Stimulated activated naive CD4-positive, alpha-beta T cell (primary cell): ENCODE measurements at regions not wholly inside any gene's neighbourhood (a gene's known extent, or its start where the extent isn't known, plus 50 kb on each side); places are given as distances from the start of the nearest gene placed in this dataset.

ENCODE experiments used
- DNase-seq, 6 experiments: peaks; one replicate each; lab custom pipeline; 2025; lab: John Stamatoyannopoulos, UW

- DNase-seq, result no peak
Measured at GRCh38 chr1:234882898-234883297, 245.7 kb downstream of the TOMM20 start.

- no peak for DNase-seq
Measured at GRCh38 chr1:234881893-234882771, 246.5 kb downstream of the TOMM20 start.

GRCh38 chr1:234879147-234880080, 249.2 kb downstream of the TOMM20 start:
- DNase-seq, result no peak

GRCh38 chr1:234878288-234878687, 250.3 kb downstream of the TOMM20 start:
- no peak for DNase-seq

- no peak for DNase-seq
Measured at GRCh38 chr1:234877761-234878160, 250.9 kb downstream of the TOMM20 start.

- DNase-seq, result no peak
Measured at GRCh38 chr1:234875953-234876855, 252.4 kb downstream of the TOMM20 start.

- DNase-seq, result no peak
Measured at GRCh38 chr1:234875328-234875952, 253.2 kb downstream of the TOMM20 start.

GRCh38 chr1:234874291-234875288, 254.0 kb downstream of the TOMM20 start:
- no peak for DNase-seq

GRCh38 chr1:234871710-234872271, 256.8 kb downstream of the TOMM20 start:
- DNase-seq, result no peak

- DNase-seq, result no peak
Measured at GRCh38 chr1:234871039-234871709, 257.5 kb downstream of the TOMM20 start.

- DNase-seq, result no peak
Measured at GRCh38 chr1:234870020-234870981, 258.3 kb downstream of the TOMM20 start.

GRCh38 chr1:234869182-234870019, 259.2 kb downstream of the TOMM20 start:
- DNase-seq, result no peak

GRCh38 chr1:234868296-234869147, 258.5 kb upstream of the IRF2BP2 start:
- no peak for DNase-seq

GRCh38 chr1:234866007-234866866, 256.3 kb upstream of the IRF2BP2 start:
- no peak for DNase-seq
